Loucy (cell line): ENCODE measurements at regions not wholly inside any gene's neighbourhood (a gene's known extent, or its start where the extent isn't known, plus 50 kb on each side); places are given as distances from the start of the nearest gene placed in this dataset.

Experiments used
- H2AFZ ChIP-seq: fragments of 200-600 bp; sonication (generic); 2 replicates; pipeline ENCODE4 v1.6.0; 2016; ENCODE audit warnings: antibody characterized with exemption, mild to moderate bottlenecking, low read length, moderate library complexity
- H3F3A ChIP-seq: fragments of 200-600 bp; 2 replicates; pipeline ENCODE4 v1.6.0; 2016; ENCODE audit warnings: antibody characterized with exemption, low read depth, mild to moderate bottlenecking
- H3K27me3 ChIP-seq: fragments of 200-600 bp; sonication (generic); 2 replicates; pipeline ENCODE4 v1.6.1; 2014; ENCODE audit warnings: low read length, mild to moderate bottlenecking; ENCODE audit not compliant: insufficient read depth, poor library complexity, severe bottlenecking
- H3K36me3 ChIP-seq: fragments of 200-600 bp; sonication (generic); 2 replicates; pipeline ENCODE4 v1.6.1; 2016; ENCODE audit warnings: low read length; ENCODE audit not compliant: insufficient read depth
- H3K4me1 ChIP-seq: fragments of 200-600 bp; sonication (generic); 2 replicates; pipeline ENCODE4 v1.5.1; 2014; ENCODE audit warnings: low read length, mild to moderate bottlenecking; ENCODE audit not compliant: insufficient read depth, poor library complexity, severe bottlenecking
- H3K4me2 ChIP-seq: fragments of 200-600 bp; sonication (generic); 2 replicates; pipeline ENCODE4 v1.6.0; 2014; ENCODE audit warnings: antibody characterized with exemption, low read length, low read depth, mild to moderate bottlenecking; ENCODE audit not compliant: poor library complexity, severe bottlenecking
- H3K4me3 ChIP-seq: fragments of 200-600 bp; sonication (generic); 2 replicates; pipeline ENCODE4 v1.5.1; 2014; ENCODE audit warnings: low read length, mild to moderate bottlenecking, mixed read lengths; ENCODE audit not compliant: poor library complexity, severe bottlenecking
- H3K79me2 ChIP-seq: fragments of 200-600 bp; sonication (generic); 2 replicates; pipeline ENCODE4 v1.6.1; 2014; ENCODE audit warnings: low read length; ENCODE audit not compliant: insufficient read depth
- H3K9ac ChIP-seq: fragments of 200-600 bp; sonication (generic); 2 replicates; pipeline ENCODE4 v1.6.0; 2014; ENCODE audit warnings: mild to moderate bottlenecking, low read depth, low read length, moderate library complexity; ENCODE audit not compliant: poor library complexity, severe bottlenecking
- H3K9me2 ChIP-seq: fragments of 200-600 bp; sonication (generic); replicated peaks from 2 replicates; pipeline ENCODE4 v1.6.1; 2016; ENCODE audit warnings: low read depth, low read length, mixed read lengths
- H3K9me3 ChIP-seq: fragments of 200-600 bp; sonication (generic); 2 replicates; pipeline ENCODE4 v1.6.1; 2014; ENCODE audit warnings: mild to moderate bottlenecking, antibody characterized with exemption, low read length, low read depth; ENCODE audit not compliant: insufficient read depth
- H4K20me1 ChIP-seq: fragments of 200-600 bp; sonication (generic); 2 replicates; pipeline ENCODE4 v1.6.0; 2014; ENCODE audit warnings: antibody characterized with exemption, low read length, mild to moderate bottlenecking; ENCODE audit not compliant: insufficient read depth, poor library complexity, severe bottlenecking
- CTCF ChIP-seq: fragments of 200-600 bp; sonication (generic); conservative IDR thresholded peaks from 2 replicates; pipeline ENCODE4 v1.5.1; 2014; ENCODE audit warnings: mild to moderate bottlenecking, antibody characterized with exemption, low read length
- EZH2phosphoT487 ChIP-seq: fragments of 200-600 bp; IDR thresholded peaks from 2 replicates; pipeline ENCODE4 v1.6.1; 2018; ENCODE audit warnings: antibody characterized with exemption, mild to moderate bottlenecking, moderate library complexity, borderline replicate concordance

GRCh38 chr5:58182287-58182841 is 277.5 kb downstream of the PLK2 start:
- no peaks in the 10 kb centered on the region for H3K9me2 ChIP-seq
- no peaks in the 10 kb centered on the region for H3K9me3 ChIP-seq
- H3K9ac ChIP-seq, result no peak overlapping the region
- no peaks in the 10 kb centered on the region for H4K20me1 ChIP-seq
- TF ChIP-seq EZH2phosphoT487 (no peak), CTCF (no peak)
- no peaks in the 10 kb centered on the region for H3K79me2 ChIP-seq
- H3K27me3 ChIP-seq, result no peaks in the 10 kb centered on the region
- H3F3A ChIP-seq, result no peaks in the 10 kb centered on the region
- H2AFZ ChIP-seq, result peak overlapping the region; percentile 61
- H3K36me3 ChIP-seq, result no peaks in the 10 kb centered on the region
- no peak overlapping the region for H3K4me3 ChIP-seq
- H3K4me2 ChIP-seq, result no peak overlapping the region
- H3K4me1 ChIP-seq, result peaks cover 3% of the 10 kb centered on the region

GRCh38 chr5:58181578-58182286 is 278.2 kb downstream of the PLK2 start:
- peaks cover 3% of the 10 kb centered on the region for H3K4me1 ChIP-seq
- no peak overlapping the region for H3K9ac ChIP-seq
- no peaks in the 10 kb centered on the region for H4K20me1 ChIP-seq
- no peaks in the 10 kb centered on the region for H3K79me2 ChIP-seq
- H3K36me3 ChIP-seq, result no peaks in the 10 kb centered on the region
- no peak overlapping the region for H3K4me2 ChIP-seq
- H3K9me2 ChIP-seq, result no peaks in the 10 kb centered on the region
- H2AFZ ChIP-seq, result peak overlapping the region; percentile 61
- TF ChIP-seq CTCF, result no peak
- TF ChIP-seq EZH2phosphoT487, result no peak
- no peaks in the 10 kb centered on the region for H3K27me3 ChIP-seq
- H3K9me3 ChIP-seq, result no peaks in the 10 kb centered on the region
- H3K4me3 ChIP-seq, result no peak overlapping the region
- H3F3A ChIP-seq, result no peaks in the 10 kb centered on the region

- no peak overlapping the region for H2AFZ ChIP-seq
- no peaks in the 10 kb centered on the region for H3K9me2 ChIP-seq
- H3K4me2 ChIP-seq, result no peak overlapping the region
- H3K36me3 ChIP-seq, result no peaks in the 10 kb centered on the region
- no peaks in the 10 kb centered on the region for H3F3A ChIP-seq
- TF ChIP-seq EZH2phosphoT487 (no peak), CTCF (no peak)
- H3K4me1 ChIP-seq, result no peaks in the 10 kb centered on the region
- H4K20me1 ChIP-seq, result no peaks in the 10 kb centered on the region
- H3K9me3 ChIP-seq, result no peaks in the 10 kb centered on the region
- no peaks in the 10 kb centered on the region for H3K27me3 ChIP-seq
- no peak overlapping the region for H3K4me3 ChIP-seq
- H3K9ac ChIP-seq, result no peak overlapping the region
- H3K79me2 ChIP-seq, result no peaks in the 10 kb centered on the region
Observed at GRCh38 chr5:58172946-58173345, 286.9 kb downstream of the PLK2 start.
